Dedifferentiated amniotic fluid mesenchymal stem cell (primary cell): ENCODE measurements at regions not wholly inside any gene's neighbourhood (a gene's known extent, or its start where the extent isn't known, plus 50 kb on each side); places are given as distances from the start of the nearest gene placed in this dataset.

ENCODE experiments used
- DNase-seq: peaks from one replicate; pipeline ENCODE4 v3.0.0-alpha.2; 2016; ENCODE audit errors: extremely low spot score

- DNase-seq, result no peak
Measured at GRCh38 chr3:55242921-55243320, 244.2 kb downstream of the WNT5A start.

- no peak for DNase-seq
Measured at GRCh38 chr3:55241098-55241497, 246.0 kb downstream of the WNT5A start.

GRCh38 chr3:55235416-55235815, 251.7 kb downstream of the WNT5A start:
- no peak for DNase-seq

- no peak for DNase-seq
Measured at GRCh38 chr3:55226696-55227095, 260.4 kb downstream of the WNT5A start.

- no peak for DNase-seq
Measured at GRCh38 chr3:55218577-55218976, 268.5 kb downstream of the WNT5A start.

GRCh38 chr3:55207744-55208143, 279.4 kb downstream of the WNT5A start:
- DNase-seq, result no peak

GRCh38 chr3:55205990-55206389, 278.1 kb upstream of the LRTM1 start:
- DNase-seq, result no peak

- no peak for DNase-seq
Measured at GRCh38 chr3:55204417-55204816, 276.6 kb upstream of the LRTM1 start.

GRCh38 chr3:55203546-55203945, 275.7 kb upstream of the LRTM1 start:
- no peak for DNase-seq

GRCh38 chr3:55203006-55203405, 275.1 kb upstream of the LRTM1 start:
- DNase-seq, result no peak

GRCh38 chr3:55202326-55202725, 274.5 kb upstream of the LRTM1 start:
- DNase-seq, result peak; percentile 51

- no peak for DNase-seq
Measured at GRCh38 chr3:55201779-55202178, 273.9 kb upstream of the LRTM1 start.

GRCh38 chr3:55200906-55201305, 273.0 kb upstream of the LRTM1 start:
- no peak for DNase-seq

GRCh38 chr3:55198554-55198953, 270.7 kb upstream of the LRTM1 start:
- peak; percentile 80 for DNase-seq

- no peak for DNase-seq
Measured at GRCh38 chr3:55197021-55197420, 269.2 kb upstream of the LRTM1 start.

- DNase-seq, result no peak
Measured at GRCh38 chr3:55196495-55196894, 268.6 kb upstream of the LRTM1 start.

GRCh38 chr3:55194376-55194775, 266.5 kb upstream of the LRTM1 start:
- DNase-seq, result no peak

GRCh38 chr3:55191911-55192775, 264.3 kb upstream of the LRTM1 start:
- peak; percentile 58 for DNase-seq

- no peak for DNase-seq
Measured at GRCh38 chr3:55190331-55190730, 262.5 kb upstream of the LRTM1 start.

GRCh38 chr3:55189359-55189801, 261.5 kb upstream of the LRTM1 start:
- peak; percentile 38 for DNase-seq

GRCh38 chr3:55185380-55185779, 257.5 kb upstream of the LRTM1 start:
- DNase-seq, result no peak

- no peak for DNase-seq
Measured at GRCh38 chr3:55183201-55183600, 255.3 kb upstream of the LRTM1 start.

GRCh38 chr3:55180936-55181535, 253.2 kb upstream of the LRTM1 start:
- peak; percentile 75 for DNase-seq
